ENCODE measurements at regions not wholly inside any gene's neighbourhood (a gene's known extent, or its start where the extent isn't known, plus 50 kb on each side); places are given as distances from the start of the nearest gene placed in this dataset.

DNA sequence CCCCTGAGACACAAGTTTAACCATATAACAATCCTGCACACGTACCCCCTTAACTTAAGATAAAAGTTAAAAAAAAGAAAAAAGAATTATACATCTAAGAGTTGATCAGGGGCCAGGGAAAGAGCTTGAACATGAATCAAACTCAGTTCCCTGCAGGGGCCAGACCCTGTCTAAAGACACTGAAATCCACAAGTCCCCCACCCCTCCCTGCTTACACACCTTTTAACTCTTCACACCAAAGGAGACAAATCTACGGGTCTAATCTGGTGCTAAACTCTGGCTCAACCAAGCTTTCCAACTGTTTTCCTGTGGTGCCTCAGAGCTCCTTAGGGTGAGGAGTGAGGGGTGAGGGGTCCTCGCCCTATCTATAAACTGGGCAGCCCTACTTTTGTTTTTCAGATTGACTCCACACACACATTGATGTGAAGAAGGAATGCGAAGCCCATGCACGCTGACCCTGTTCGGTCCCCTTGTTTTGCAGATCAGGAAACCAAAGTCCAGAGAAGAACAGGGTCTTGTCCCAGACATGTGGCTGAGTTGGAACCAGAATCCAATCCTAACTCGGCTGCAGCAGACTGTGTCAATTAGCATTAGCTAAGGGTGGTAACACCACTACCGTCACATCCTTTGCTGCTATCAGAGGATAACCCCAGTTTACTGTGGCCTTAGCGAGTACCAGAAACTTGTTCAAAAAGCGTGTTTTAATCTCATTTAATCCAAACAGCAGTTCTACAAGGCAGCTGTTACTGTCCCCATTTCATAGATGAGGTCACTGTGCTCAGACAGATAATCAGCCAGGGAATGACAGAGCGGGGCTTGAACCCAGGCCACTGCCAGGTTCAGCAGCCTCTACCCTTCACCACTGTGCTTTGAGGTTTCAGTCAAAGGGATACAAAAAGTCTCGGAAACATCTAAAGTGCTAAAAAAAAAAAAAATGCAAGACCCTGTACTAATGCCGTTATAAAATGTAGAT lies 145.2 kb upstream of the SYT13 start:
- in situ Hi-C loops (cut with HindIII; ENCODE audit: low sequenced_read_pairs), result no loop called here

DNA sequence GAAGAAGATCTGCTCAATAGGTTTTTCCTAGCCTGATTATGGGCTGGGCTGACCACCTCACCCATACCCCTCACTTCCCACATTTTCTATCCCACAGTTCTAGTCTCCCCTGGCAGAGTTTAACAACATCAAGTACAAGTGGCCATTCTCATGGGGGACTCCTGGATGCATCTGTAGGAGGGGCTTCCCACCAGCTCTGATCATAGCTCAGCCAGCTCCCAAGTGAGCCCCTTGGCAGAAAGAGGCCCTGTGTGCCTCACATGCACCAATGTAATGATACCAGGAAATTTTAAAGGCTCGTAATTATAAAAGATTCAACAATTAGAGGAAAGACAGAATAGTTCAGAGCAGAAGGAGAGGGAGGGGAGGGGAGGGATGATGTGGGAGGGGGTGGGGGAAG lies 144.2 kb upstream of the SYT13 start:
- H3K4me3 ChIP-seq (ENCODE audit: low read depth, low read length), result no peak overlapping the region
- no peak for DNase-seq (ENCODE audit: low read depth, low spot score)
- TF ChIP-seq, protein P1, sequence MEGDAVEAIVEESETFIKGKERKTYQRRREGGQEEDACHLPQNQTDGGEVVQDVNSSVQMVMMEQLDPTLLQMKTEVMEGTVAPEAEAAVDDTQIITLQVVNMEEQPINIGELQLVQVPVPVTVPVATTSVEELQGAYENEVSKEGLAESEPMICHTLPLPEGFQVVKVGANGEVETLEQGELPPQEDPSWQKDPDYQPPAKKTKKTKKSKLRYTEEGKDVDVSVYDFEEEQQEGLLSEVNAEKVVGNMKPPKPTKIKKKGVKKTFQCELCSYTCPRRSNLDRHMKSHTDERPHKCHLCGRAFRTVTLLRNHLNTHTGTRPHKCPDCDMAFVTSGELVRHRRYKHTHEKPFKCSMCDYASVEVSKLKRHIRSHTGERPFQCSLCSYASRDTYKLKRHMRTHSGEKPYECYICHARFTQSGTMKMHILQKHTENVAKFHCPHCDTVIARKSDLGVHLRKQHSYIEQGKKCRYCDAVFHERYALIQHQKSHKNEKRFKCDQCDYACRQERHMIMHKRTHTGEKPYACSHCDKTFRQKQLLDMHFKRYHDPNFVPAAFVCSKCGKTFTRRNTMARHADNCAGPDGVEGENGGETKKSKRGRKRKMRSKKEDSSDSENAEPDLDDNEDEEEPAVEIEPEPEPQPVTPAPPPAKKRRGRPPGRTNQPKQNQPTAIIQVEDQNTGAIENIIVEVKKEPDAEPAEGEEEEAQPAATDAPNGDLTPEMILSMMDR (IDR thresholded peaks at IDR 0.05; ENCODE audit: low read depth, low read length), result no peak
- in situ Hi-C loops (cut with HindIII; ENCODE audit: low sequenced_read_pairs), result no loop called here

More for the DNA sequence above, 145.2 kb upstream of the SYT13 start:
- DNase-seq (ENCODE audit: low read depth, low spot score), result no peak
- H3K4me3 ChIP-seq (ENCODE audit: low read depth, low read length), result no peak overlapping the region
- TF ChIP-seq, protein P1 (IDR thresholded peaks at IDR 0.05; ENCODE audit: low read depth, low read length), result no peak

DNA sequence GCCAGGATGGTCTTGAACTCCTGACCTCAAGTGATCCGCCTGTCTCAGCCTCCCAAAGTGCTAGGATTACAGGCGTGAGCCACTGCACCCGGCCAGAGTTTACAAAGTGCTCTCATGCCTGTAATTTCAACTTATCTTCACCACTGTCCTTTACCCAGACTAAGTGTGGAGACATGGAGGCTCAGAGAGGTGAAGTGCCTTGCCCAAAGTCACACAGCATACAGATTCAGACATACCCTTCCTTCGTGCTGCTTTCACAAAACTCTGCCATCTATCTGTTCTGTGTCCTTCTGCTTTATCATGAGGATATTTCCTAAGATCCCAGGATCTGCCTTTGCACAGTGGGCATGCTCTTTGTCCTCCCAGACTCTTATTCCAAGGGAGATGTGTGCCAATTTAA lies 143.6 kb upstream of the SYT13 start:
- DNase-seq (ENCODE audit: low read depth, low spot score), result no peak
- H3K4me3 ChIP-seq (ENCODE audit: low read depth, low read length), result no peak overlapping the region
- in situ Hi-C loops (cut with HindIII; ENCODE audit: low sequenced_read_pairs), result no loop called here
- TF ChIP-seq, protein P1 (IDR thresholded peaks at IDR 0.05; ENCODE audit: low read depth, low read length), result no peak

DNA sequence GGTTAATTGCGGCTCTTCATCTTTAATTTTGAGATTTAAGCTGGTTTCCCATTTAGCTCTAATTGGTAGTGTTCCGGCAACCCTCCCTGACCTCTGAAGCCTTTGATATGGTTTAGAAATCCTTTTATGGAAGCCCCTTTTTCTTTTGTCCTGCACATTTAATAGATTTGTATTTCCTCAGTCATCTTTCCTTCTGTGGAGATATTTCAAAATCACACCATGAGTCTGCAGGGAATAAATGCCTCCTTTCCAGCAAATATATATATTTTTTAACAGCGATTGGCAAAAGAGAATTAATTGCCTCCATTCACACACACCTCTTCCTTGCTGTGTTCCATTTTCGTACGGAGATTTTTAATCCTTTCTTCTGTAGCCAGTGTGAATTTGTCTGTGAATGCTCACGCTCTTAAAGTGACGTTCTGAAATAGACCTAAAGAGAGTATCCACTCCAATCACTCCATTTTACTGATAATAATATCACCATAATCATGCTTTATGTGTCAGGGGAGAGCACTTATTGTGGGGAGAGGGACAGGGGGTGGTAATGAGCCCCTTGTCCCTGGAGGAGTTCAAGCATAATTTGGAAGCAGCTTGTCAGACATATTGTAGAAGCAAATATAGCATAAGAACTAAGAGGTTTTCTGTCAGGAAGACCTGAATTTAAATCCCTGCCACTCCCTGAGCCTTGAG lies 142.5 kb upstream of the SYT13 start:
- in situ Hi-C loops (cut with HindIII; ENCODE audit: low sequenced_read_pairs), result no loop called here
- no peak overlapping the region for H3K4me3 ChIP-seq (ENCODE audit: low read depth, low read length)
- TF ChIP-seq, protein P1 (IDR thresholded peaks at IDR 0.05; ENCODE audit: low read depth, low read length), result no peak
- no peak for DNase-seq (ENCODE audit: low read depth, low spot score)

DNA sequence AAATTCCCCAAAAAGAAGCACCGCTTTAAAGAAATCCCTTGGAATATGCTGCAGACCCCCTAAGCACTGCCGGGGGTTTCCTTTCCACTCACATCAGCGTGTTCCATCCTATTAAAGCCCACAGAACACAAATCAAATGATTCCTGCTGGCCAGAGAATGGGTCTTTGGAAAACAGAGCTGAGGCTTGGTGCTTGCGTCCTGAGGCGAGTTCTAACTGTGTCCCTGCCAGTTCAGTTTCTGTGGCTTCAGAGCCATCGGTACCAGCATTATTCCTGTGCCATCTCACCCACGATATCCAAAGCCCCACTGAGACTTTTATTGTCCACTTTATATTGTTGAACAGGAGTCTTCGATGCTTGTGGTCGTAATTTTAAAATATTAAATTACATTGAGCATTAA lies 142.0 kb upstream of the SYT13 start:
- DNase-seq (ENCODE audit: low read depth, low spot score), result no peak
- in situ Hi-C loops (cut with HindIII; ENCODE audit: low sequenced_read_pairs), result no loop called here
- no peak overlapping the region for H3K4me3 ChIP-seq (ENCODE audit: low read depth, low read length)
- TF ChIP-seq, protein P1 (IDR thresholded peaks at IDR 0.05; ENCODE audit: low read depth, low read length), result no peak

DNA sequence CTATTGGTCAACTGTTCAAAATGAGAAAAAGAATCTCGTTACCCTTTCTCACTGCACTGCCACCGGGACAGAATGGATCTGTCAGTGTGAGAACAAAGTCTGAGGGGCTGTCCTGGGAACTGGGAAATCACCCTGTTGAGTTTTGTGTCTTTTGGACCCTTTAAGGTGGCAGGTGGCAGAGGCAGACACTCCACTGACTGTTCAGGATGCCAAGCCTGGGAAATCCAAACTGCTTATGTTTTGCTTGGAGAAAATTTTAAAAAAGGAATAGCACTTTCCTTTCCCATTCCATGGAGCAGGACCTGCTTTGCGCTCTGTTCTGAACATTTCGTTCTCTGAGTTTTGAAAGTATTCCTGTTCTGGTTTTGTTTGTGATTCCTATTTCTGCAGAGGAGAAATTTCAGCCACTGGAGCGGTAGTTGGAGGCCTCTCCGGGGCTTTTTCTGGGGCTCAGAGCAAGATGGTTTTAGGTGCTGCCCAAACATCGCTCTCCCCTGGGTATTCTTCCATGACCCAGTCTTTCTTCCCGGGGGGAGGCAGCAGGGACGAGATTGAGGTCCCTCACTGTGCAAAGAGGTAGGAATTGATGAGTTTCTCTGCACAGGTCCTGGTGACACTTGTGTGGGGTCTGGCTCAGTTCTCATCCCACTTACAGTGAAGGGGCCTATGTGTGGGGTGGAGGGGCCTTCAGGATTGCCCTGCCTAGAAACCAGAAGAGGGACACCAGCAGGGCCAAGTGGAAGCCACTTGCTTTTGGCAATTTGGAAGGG lies 138.5 kb upstream of the SYT13 start:
- no peak for DNase-seq (ENCODE audit: low read depth, low spot score)
- TF ChIP-seq, protein P1 (IDR thresholded peaks at IDR 0.05; ENCODE audit: low read depth, low read length), result no peak
- in situ Hi-C loops (cut with HindIII; ENCODE audit: low sequenced_read_pairs), result no loop called here
- H3K4me3 ChIP-seq (ENCODE audit: low read depth, low read length), result no peak overlapping the region

All from astrocyte of the spinal cord (primary cell).